ENCODE measurements at regions not wholly inside any gene's neighbourhood (a gene's known extent, or its start where the extent isn't known, plus 50 kb on each side); places are given as distances from the start of the nearest gene placed in this dataset.

- TF ChIP-seq CTCF (IDR thresholded peaks at IDR 0.05): no peak
- no peak for TF ChIP-seq ZFX (IDR thresholded peaks at IDR 0.05; ENCODE audit: borderline replicate concordance)
These were observed 194.5 kb downstream of the RPLP1 start for GRCh38 chr15:69647142-69647513.

All from 22Rv1 (cell line).